ENCODE measurements at regions not wholly inside any gene's neighbourhood (a gene's known extent, or its start where the extent isn't known, plus 50 kb on each side); places are given as distances from the start of the nearest gene placed in this dataset.
"Not testable (repeated sequence)": the region's sequence is repeated elsewhere in the genome, so short reads cannot be mapped to it uniquely, and the experiment has no call there.

DNA sequence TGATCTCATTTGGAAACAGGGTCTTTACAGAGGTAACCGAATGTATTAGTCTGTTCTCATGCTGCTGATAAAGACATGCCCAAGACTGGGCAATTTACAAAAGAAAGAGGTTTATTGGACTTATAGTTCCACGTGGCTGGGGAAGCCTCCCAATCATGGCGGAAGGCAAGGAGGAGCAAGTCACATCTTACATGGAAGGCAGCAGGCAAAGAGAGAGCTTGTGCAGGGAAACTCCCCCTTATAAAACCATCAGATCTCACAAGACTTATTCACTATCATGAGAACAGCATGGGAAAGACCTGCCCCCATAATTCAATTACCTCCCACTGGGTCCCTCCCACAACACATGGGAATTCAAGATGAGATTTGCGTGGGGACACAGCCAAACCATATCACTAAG lies 171.8 kb upstream of the ID2 start:
- TF ChIP-seq EZH2 (IDR thresholded peaks at IDR 0.05; ENCODE audit: insufficient read depth, poor library complexity, severe bottlenecking); EZH2phosphoT487 (IDR thresholded peaks at IDR 0.05; ENCODE audit: insufficient read depth, low read depth): not testable (repeated sequence)

Measured in GM23248 (cell line).